Thyroid gland (tissue), 4 donors: ENCODE measurements at regions not wholly inside any gene's neighbourhood (a gene's known extent, or its start where the extent isn't known, plus 50 kb on each side); places are given as distances from the start of the nearest gene placed in this dataset.

Experiments
- CTCF ChIP-seq, 6 experiments: fragments of 200-600 bp in 3 of 6; fragments of 450-650 bp in 3 of 6; sonication (generic) in 3 of 6; IDR thresholded peaks; one replicate each; pipeline ENCODE4 v1.5.1; 2016 to 2019; ENCODE audit warnings: antibody characterized with exemption in 6 of 6, mild to moderate bottlenecking in 2 of 6, inconsistent platforms in 1 of 6, moderate library complexity in 1 of 6
- POLR2A ChIP-seq, 2 donors: fragments of 450-650 bp; IDR thresholded peaks; one replicate each; pipeline ENCODE4 v1.6.1; 2017; ENCODE audit warnings: antibody characterized with exemption in 2 of 2, mild to moderate bottlenecking in 2 of 2, moderate library complexity in 1 of 2

GRCh38 chr13:33394294-33394932 lies 108.9 kb upstream of the STARD13 start:
- no peak for TF ChIP-seq CTCF (IDR thresholded peaks at IDR 0.05)
- TF ChIP-seq POLR2A (IDR thresholded peaks at IDR 0.05): no peak
